ENCODE measurements at regions not wholly inside any gene's neighbourhood (a gene's known extent, or its start where the extent isn't known, plus 50 kb on each side); places are given as distances from the start of the nearest gene placed in this dataset.

DNA sequence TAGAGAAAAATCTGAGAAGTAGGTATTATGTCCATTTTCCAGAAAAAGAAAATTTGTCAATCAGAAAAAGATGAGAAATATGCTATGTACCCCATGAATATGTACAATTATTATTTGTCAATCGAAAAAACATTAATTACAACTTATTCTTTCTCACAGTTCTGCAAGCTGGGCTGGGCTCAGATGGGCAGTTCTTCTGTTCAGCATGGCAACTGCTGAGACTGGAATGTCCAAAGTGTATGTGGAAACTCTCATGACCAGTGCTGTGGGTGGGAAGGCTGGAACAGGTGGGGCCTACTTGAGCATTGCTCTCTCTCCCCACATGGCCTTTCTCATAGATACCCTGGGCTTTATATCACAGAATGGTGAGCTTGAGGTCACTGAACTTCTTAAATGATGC lies 450.3 kb upstream of the TBX3 start:
- Histone ChIP-seq H4K20me1 (replicated peaks in 1 of 2; ENCODE audit: control insufficient read depth in 1 of 2, insufficient read depth in 2 of 2, low read length in 2 of 2) (no peaks in the 10 kb centered on the region), H4K5ac (ENCODE audit: insufficient read length, low read depth, low read length) (no peak overlapping the region), H3K23me2 (ENCODE audit: low read depth, low read length) (no peaks in the 10 kb centered on the region), H3K36me3 (ENCODE audit: control insufficient read depth in 2 of 4, insufficient read depth in 4 of 4, low read length in 3 of 4) (no peaks in the 10 kb centered on the region), H3K4me2 (ENCODE audit: insufficient read depth in 1 of 2, low read depth in 2 of 2, low read length in 2 of 2) (no peak overlapping the region), H3K4me3 (ENCODE audit: extremely low read depth in 1 of 4, insufficient read depth in 2 of 4, low read depth in 3 of 4, low read length in 4 of 4) (no peak overlapping the region), H3K18ac (ENCODE audit: extremely low read depth, low read length) (no peak overlapping the region), H3K27ac (ENCODE audit: low read depth, low read length) (no peak overlapping the region), H2BK12ac (ENCODE audit: low read depth, low read length) (no peak overlapping the region), H3K23ac (ENCODE audit: insufficient read length) (no peak overlapping the region), H3K4ac (replicated peaks; ENCODE audit: insufficient read length, low read depth, low read length) (no peak overlapping the region), H4K8ac (ENCODE audit: extremely low read depth, insufficient read depth, low read length) (no peak overlapping the region), H2BK120ac (replicated peaks; ENCODE audit: low read depth, low read length) (no peak overlapping the region), H3K56ac (replicated peaks; ENCODE audit: insufficient read length, low read depth, low read length) (no peak overlapping the region), H3K4me1 (replicated peaks in 1 of 4; ENCODE audit: control insufficient read depth in 3 of 4, insufficient read depth in 4 of 4, low read length in 3 of 4) (no peaks in the 10 kb centered on the region), H3K9me3 (ENCODE audit: insufficient read depth in 2 of 2, low read depth in 1 of 2, low read length in 1 of 2) (no peaks in the 10 kb centered on the region), H2AK5ac (ENCODE audit: low read depth, low read length) (no peak overlapping the region), H2BK20ac (ENCODE audit: low read length) (no peak overlapping the region), H2BK15ac (ENCODE audit: low read length) (no peak overlapping the region), H3K14ac (ENCODE audit: insufficient read length) (no peak overlapping the region), H2AFZ (ENCODE audit: low read length) (no peak overlapping the region), H3K79me2 (ENCODE audit: control insufficient read depth in 1 of 2, insufficient read depth in 2 of 2, low read length in 2 of 2) (no peaks in the 10 kb centered on the region), H3K9ac (replicated peaks in 1 of 4; ENCODE audit: extremely low read depth in 1 of 4, low read depth in 3 of 4, low read length in 3 of 4) (no peak overlapping the region), H3K79me1 (ENCODE audit: low read depth, low read length) (no peaks in the 10 kb centered on the region), H2BK5ac (ENCODE audit: low read depth, low read length) (no peak overlapping the region), H4K91ac (replicated peaks; ENCODE audit: insufficient read length, low read length) (no peak overlapping the region), H3K27me3 (replicated peaks in 1 of 4; ENCODE audit: control insufficient read depth in 3 of 4, extremely low read depth in 1 of 4, insufficient read depth in 3 of 4, low read length in 3 of 4) (no peaks in the 10 kb centered on the region)
- WGBS, 2 experiments (ENCODE audit: extremely low coverage in 1 of 2, insufficient coverage in 1 of 2, insufficient read length in 1 of 2, insufficient replicate concordance in 2 of 2, low coverage in 1 of 2, low lambda C conversion rate in 2 of 2, missing lambda C conversion rate in 1 of 2) = 75% methylated on average over 1 of the region's 1 CpG; no CpG with 5 or more reads in 1 of the 2 experiments
- CTCF ChIA-PET (ENCODE audit: partially characterized antibody) = no interaction called here
- FAIRE-seq = no peak
- no peak for DNase-seq (ENCODE audit: low read depth in 1 of 2, low spot score in 2 of 2)
- POLR2A ChIA-PET (ENCODE audit: partially characterized antibody) = no interaction called here
- no peak for TF ChIP-seq EZH2 (IDR thresholded peaks at IDR 0.05; ENCODE audit: low read depth, low read length, severe bottlenecking)
- no peak for TF ChIP-seq TEAD4 (IDR thresholded peaks at IDR 0.05; ENCODE audit: low read depth, low read length)
- no peak for TF ChIP-seq NANOG (IDR thresholded peaks at IDR 0.05; ENCODE audit: insufficient read depth, low read depth, low read length, poor library complexity, severe bottlenecking)
- TF ChIP-seq, protein P1, sequence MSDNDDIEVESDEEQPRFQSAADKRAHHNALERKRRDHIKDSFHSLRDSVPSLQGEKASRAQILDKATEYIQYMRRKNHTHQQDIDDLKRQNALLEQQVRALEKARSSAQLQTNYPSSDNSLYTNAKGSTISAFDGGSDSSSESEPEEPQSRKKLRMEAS (IDR thresholded peaks at IDR 0.05) = no peak
- TF ChIP-seq TAF1 (IDR thresholded peaks at IDR 0.05; ENCODE audit: low read depth, low read length) = no peak
- TF ChIP-seq RFX5 (IDR thresholded peaks at IDR 0.05; ENCODE audit: borderline replicate concordance, low read depth, low read length) = no peak
- no peak for TF ChIP-seq HDAC6 (IDR thresholded peaks at IDR 0.05; ENCODE audit: low read depth, low read length)
- no peak for TF ChIP-seq BACH1 (IDR thresholded peaks at IDR 0.05; ENCODE audit: low read length)
- TF ChIP-seq KDM5A (IDR thresholded peaks at IDR 0.05; ENCODE audit: low read length) = no peak
- TF ChIP-seq, protein P2, sequence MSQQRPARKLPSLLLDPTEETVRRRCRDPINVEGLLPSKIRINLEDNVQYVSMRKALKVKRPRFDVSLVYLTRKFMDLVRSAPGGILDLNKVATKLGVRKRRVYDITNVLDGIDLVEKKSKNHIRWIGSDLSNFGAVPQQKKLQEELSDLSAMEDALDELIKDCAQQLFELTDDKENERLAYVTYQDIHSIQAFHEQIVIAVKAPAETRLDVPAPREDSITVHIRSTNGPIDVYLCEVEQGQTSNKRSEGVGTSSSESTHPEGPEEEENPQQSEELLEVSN (IDR thresholded peaks at IDR 0.05) = no peak
- TF ChIP-seq, protein P3, sequence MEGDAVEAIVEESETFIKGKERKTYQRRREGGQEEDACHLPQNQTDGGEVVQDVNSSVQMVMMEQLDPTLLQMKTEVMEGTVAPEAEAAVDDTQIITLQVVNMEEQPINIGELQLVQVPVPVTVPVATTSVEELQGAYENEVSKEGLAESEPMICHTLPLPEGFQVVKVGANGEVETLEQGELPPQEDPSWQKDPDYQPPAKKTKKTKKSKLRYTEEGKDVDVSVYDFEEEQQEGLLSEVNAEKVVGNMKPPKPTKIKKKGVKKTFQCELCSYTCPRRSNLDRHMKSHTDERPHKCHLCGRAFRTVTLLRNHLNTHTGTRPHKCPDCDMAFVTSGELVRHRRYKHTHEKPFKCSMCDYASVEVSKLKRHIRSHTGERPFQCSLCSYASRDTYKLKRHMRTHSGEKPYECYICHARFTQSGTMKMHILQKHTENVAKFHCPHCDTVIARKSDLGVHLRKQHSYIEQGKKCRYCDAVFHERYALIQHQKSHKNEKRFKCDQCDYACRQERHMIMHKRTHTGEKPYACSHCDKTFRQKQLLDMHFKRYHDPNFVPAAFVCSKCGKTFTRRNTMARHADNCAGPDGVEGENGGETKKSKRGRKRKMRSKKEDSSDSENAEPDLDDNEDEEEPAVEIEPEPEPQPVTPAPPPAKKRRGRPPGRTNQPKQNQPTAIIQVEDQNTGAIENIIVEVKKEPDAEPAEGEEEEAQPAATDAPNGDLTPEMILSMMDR (IDR thresholded peaks at IDR 0.05; ENCODE audit: control extremely low read depth in 1 of 3, insufficient read depth in 1 of 3, low read depth in 1 of 3, low read length in 3 of 3) = no peak
- no peak for TF ChIP-seq ZNF274 (IDR thresholded peaks at IDR 0.05; ENCODE audit: borderline replicate concordance, extremely low read depth, low read length)

Data from H1 (cell line).